HG02973 (cell line): ENCODE measurements at regions not wholly inside any gene's neighbourhood (a gene's known extent, or its start where the extent isn't known, plus 50 kb on each side); places are given as distances from the start of the nearest gene placed in this dataset.

ENCODE experiments used
- ATAC-seq: cut with Tn5 transposase; IDR thresholded peaks from one replicate; pipeline ENCODE4 v1.9.1; 2021; ENCODE audit warnings: moderate library complexity; ENCODE audit not compliant: unreplicated experiment

DNA sequence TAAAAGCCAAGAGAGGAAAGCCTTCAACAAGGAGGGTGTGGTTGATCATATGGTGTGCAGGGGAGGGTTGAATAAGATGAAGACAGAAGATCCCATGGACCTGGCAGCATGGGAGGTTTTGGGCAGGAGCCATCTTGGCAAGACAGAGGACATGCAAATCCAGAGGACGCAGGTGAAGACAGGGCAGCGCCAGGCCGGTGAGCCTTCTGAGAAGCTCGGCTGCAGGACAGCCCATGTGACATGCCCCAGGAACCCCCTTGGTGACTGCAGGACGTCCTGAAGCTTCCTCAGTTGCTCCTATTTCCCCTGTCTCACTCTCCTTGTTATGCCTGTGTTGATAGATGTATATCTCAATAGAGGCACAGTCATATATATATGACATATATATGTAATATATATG lies 159.4 kb downstream of the GADD45G start:
- ATAC-seq = no peak

- ATAC-seq = no peak
Observed at GRCh38 chr9:89765211-89765946, 160.6 kb downstream of the GADD45G start.

GRCh38 chr9:89766991-89767390 lies 162.2 kb downstream of the GADD45G start:
- no peak for ATAC-seq

DNA sequence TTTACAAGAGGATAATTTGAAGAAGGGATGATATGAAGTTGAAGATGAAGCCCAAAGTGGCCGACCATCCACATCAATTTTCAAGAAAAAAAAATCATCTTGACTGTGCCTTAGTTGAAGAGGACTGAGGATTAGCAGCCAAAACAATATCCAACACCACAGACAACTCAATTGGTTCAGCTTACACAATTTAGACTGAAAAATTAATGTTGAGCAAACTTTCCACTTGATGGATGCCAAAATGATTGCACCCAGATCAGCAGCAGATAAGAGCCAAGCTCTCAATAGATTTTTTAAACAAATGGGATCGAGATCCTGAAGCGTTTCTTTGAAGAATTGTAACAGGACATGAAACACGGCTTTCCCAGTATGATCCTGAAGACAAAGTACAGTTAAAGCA lies 163.2 kb downstream of the GADD45G start:
- ATAC-seq = no peak

GRCh38 chr9:89768650-89769071 lies 163.8 kb downstream of the GADD45G start:
- no peak for ATAC-seq

GRCh38 chr9:89770531-89771174 lies 165.8 kb downstream of the GADD45G start:
- ATAC-seq = no peak

DNA sequence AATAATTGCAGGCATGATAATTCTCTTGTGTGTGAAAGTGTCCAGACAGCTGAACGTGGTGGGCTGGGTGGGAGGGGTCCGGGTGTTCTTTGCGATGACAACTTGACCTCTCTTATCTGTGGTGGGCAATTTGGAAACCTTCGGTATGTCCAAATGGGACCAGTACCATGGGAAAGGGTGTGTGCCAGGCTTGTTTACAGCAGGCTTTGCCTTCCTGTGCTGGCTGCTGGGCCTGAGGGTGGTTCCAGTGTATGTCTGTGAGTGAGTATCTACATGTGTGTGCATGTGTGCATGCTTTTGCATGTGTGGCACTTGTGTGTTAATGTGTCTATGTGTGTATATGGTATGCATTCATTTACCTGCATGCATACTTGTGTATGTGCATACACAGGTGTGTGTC lies 166.4 kb downstream of the GADD45G start:
- ATAC-seq = no peak

- ATAC-seq = no peak
Observed at GRCh38 chr9:89773170-89773569, 168.4 kb downstream of the GADD45G start.

DNA sequence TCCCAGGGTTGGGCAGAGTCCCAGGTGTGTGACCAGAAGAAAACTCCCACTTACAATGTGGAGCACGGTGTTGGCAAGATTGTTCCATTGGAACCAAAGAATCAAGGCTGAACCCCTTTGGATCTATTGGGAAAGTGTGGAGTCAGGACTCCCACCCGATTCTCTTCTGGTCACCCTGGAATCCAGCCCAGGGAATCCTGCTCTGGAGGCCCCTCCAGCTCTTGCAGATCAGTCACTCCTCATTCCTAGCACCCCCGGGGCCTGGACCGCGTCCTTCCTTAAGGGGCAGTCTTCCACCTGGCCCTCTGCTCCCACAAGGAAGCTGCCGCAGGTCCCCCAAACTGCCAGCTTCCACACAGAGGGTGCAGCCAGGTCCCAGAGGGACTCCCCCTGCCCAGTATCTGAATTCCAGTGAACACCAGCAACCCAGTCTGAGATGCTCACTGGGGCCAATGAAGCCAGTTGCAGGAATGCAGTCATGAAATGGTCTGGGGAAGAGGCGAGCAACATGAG lies 170.1 kb downstream of the GADD45G start:
- ATAC-seq = no peak

- no peak for ATAC-seq
Observed at GRCh38 chr9:89775641-89776040, 170.8 kb downstream of the GADD45G start.

GRCh38 chr9:89776795-89777525 lies 172.1 kb downstream of the GADD45G start:
- ATAC-seq = no peak

- ATAC-seq = no peak
Observed at GRCh38 chr9:89777544-89777943, 172.7 kb downstream of the GADD45G start.

DNA sequence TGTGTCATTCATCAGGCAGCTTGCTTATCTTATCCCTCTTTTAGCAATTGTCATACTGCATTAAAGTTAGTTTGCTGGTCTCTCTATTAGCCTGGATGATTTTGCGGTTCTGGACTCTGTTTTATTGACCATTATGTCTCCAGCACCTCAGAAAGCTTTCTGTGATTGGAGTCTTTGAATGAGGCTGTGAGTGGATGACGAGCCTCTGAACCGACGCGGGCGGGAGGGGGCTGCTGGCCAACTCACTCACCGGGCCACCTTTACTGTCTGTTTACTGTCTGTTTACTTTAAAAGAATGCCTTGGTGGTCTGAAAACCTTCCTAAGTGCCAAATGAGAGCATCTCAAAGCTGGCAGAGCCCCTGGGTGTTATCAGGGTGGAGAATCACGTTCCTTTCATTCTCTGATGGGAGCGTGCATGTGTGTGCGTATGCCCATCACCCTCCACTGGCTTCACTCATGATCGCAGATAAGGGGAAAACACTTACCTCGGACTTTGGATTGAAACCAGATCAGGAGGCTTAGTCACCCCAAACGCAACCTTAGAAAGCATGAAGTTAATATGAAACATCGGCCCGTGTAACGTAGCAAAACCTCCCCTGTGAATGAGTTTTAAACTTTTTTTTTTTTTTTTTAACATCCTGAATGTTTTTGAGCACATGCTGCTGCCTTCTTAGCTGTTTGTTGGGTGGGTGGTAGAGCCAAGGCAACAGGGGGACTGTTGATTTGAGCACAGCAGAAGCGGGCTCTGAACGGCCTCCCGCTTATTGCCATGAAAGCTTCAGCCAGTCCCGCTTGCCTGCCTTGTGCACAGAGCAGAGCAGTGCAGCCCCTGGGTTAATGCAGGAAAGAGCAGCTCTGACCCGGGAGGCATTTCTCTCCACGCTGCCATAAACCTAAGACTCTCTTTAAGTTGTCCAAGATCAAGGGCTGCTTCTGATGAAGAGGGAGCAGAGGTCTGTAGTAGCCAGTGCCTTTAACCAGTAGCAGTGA lies 173.6 kb downstream of the GADD45G start:
- no peak for ATAC-seq

DNA sequence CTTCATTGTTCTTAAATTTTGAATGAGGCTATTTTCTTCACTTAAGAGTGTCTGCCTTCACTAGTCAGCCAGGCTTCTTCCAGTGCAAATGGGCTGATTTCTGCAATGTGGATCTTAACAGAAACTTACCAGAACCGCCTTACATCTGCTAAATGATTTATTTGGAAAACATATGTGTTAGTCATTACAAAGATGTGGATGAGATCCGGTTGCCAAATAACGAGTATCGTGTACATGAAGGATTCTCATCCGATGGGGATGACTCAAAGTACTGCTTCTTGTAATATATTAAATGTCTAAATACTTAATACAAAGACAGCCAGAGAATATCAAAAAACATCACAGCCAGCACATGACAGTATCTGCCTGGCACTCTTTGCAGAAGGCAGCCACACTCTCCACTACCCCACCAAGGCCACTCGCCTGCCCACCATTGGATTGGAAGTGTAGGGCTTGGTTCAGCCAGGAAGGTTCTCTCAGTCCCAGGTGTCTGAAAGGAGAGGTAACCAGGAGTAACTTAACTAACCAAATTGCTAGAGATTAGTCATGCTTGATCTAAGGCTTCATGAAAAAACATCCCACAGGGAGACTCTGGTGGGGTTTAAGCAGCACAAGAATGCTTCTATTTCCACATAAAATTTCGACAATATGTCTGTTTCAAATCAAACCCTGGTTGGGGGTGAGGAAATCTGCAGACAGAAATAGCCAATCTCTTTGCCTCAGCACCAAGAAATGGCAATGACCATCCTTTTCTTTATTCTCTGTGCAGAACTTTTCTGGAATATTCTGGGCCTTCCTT lies 174.8 kb downstream of the GADD45G start:
- ATAC-seq = no peak

DNA sequence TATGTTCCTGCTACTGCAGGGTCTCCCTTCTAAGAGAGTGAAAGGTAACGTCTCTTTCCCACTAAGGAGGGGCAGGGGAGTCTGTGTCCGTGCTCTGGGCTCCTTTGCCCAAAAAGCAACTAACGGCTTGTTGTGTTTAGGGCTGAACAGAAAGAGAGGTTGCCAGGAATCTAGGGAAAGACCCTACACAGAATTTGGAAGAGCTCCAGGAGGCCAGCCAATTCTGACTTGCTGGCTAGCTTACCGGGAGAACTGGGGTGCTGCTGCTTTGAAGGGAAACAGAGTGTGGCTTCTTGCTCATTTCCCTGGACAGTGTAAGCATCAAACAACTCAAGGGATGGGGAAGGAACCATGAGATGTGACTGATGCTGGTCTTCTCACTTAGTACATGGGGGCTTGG lies 176.1 kb downstream of the GADD45G start:
- no peak for ATAC-seq

DNA sequence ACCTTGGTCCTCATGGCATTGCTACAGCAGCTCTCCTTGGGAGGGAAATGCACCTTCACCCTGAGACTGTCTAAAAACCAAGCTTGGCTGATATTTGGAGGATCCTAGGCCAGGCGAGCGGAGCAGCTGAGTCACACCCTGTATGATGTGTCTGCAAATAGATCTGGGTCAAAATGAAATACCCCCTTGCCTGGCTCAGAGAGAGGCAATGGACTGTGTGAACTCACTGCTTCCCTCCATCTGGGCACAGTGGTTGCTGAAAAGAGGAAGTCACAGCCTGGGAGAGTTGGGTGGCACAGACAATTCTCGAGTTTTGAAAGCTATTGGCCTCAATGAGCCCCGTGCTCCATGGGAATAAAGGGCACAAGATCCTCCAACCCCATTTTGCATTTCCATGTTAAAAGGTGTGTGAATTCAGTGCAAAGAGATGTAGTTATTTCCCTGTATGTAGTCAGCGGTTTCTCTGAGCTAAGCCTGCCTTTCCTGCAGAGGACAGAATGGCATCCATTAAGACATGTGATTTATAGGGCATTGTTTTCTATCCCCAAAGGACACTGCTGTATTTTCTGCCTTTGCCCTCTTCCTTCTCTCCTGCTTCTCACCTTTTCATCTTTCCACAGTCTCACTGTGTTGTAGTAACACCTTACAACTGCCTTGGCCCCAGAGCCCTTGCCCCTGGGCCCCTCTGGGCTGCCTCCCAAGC lies 177.2 kb downstream of the GADD45G start:
- no peak for ATAC-seq

DNA sequence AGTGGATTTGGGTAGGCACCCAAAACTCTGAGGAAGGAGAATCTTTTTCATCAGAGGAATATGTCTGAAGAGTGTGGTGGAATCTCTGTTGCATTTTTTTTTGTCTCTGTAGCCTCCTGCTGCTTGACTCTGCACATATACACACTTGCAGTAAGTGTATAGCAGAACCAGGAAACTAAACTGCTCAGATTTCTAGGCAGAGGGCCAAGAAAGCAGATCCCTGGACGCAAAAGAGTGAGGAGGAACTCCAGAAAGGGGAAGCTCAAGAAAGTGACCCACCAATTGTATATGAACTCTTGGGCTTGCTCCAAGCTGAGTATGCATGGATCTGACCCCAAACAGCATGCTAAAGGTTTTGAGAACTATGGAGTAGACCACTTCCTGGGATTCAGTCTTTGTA lies 181.8 kb downstream of the GADD45G start:
- ATAC-seq = no peak

DNA sequence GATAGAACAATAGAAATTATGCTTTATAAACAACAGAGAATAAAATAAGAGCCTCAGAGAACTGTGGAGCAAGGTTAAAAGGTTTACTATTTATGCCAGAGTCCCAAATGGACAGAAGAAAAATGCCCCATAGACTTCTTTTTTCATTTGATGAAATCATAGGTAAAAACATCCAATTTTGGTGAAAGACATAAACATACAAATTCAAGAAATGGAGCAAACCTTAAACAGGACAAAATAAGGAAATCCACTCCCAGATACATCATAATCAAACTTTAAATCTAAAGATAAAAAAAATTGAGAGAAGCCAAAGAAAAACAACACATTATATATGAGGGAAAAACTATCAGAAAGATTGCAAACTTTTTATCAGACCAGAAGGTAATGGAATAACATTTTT lies 182.8 kb downstream of the GADD45G start:
- ATAC-seq = no peak

DNA sequence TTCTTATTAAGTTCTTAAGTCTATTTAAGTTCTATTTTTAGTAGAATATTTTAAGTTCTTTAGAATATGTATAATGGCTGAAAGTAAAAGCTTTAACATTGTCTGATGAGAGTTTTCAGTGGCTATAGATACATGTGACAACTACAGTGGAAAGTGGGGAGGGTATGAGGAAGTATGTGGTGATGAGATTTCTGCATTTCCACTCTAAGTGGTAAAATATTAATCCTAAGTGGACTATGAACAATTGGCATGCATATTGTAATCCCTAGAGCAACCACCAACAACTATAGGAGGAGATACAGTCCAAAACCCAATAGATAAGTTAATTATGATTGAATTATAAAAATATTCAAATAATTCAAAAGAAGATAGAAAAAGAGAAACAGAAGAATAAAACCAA lies 183.6 kb downstream of the GADD45G start:
- ATAC-seq = no peak
